GM12874 (cell line): ENCODE measurements at regions not wholly inside any gene's neighbourhood (a gene's known extent, or its start where the extent isn't known, plus 50 kb on each side); places are given as distances from the start of the nearest gene placed in this dataset.
A peak's percentile ranks its signal among the peaks of the same experiment; 100 is the strongest.

Experiments used
- TF ChIP-seq, protein P1 (sequence below): IDR thresholded peaks from 2 replicates; pipeline ENCODE4 v1.5.1; 2011; ENCODE audit warnings: low read depth, mild to moderate bottlenecking, control low read depth, low read length, moderate library complexity; ENCODE audit not compliant: insufficient read depth

DNA sequence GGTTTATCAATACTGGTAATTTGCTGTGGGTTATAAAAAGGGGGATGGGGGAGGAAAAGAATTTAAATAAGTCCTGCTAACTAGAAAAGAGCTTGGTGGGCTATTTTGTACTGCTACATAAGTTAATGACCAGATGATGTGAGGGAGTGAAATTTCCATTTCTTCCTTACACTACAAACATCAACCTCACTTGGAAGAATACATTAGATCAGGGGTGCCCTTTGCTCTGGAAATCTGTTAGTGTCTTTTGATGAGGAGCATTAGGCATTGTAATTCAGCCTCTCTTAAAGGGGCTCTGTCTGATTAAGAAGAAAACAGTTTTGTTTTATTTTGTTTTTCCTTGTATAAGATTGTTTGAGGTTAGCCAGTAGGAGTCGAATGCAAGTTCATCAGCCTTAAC lies 576.4 kb upstream of the TBL1XR1 start:
- TF ChIP-seq, protein P1, sequence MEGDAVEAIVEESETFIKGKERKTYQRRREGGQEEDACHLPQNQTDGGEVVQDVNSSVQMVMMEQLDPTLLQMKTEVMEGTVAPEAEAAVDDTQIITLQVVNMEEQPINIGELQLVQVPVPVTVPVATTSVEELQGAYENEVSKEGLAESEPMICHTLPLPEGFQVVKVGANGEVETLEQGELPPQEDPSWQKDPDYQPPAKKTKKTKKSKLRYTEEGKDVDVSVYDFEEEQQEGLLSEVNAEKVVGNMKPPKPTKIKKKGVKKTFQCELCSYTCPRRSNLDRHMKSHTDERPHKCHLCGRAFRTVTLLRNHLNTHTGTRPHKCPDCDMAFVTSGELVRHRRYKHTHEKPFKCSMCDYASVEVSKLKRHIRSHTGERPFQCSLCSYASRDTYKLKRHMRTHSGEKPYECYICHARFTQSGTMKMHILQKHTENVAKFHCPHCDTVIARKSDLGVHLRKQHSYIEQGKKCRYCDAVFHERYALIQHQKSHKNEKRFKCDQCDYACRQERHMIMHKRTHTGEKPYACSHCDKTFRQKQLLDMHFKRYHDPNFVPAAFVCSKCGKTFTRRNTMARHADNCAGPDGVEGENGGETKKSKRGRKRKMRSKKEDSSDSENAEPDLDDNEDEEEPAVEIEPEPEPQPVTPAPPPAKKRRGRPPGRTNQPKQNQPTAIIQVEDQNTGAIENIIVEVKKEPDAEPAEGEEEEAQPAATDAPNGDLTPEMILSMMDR = no peak

DNA sequence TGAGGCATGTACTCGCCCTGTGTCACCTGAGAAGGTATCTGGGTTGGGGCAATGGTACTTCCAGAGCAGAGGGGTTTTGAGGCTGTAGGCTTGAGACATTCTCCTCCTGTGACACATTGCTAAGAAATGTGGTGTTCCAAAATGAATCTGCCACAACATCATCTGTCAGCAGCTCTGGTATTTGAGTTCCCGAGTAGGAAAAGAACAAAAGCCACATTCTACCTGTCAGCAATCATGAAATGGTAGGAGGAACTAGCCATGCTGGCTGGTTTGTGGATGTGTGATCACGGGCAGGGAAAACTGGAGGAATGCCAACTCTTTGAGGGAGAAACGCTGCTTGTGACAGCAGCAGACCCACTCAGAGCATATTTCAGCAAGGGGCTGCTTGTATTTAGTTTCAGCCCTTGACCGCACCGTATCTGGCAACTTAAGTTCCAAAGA lies 579.4 kb upstream of the TBL1XR1 start:
- TF ChIP-seq, protein P1 = no peak

DNA sequence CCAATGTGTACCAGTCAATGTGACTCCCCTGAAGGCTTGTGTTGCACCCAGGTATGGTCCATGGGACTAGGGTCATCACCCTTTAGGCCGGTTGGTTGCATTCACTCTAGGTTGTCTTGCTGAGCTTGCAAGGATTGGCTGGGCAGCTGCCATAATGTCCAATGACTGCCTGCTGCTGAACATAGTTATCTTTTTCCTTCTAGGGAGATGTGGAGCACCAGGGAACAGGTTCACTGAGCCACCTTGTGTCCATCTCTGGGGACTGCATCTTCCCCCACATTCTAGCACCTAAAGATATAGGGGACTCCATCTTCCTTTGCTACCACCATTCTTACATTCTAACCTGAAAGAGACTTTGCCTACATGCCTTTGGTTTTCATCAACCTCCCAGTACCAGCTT lies 580.4 kb upstream of the TBL1XR1 start:
- TF ChIP-seq, protein P1 = peak; percentile 76

DNA sequence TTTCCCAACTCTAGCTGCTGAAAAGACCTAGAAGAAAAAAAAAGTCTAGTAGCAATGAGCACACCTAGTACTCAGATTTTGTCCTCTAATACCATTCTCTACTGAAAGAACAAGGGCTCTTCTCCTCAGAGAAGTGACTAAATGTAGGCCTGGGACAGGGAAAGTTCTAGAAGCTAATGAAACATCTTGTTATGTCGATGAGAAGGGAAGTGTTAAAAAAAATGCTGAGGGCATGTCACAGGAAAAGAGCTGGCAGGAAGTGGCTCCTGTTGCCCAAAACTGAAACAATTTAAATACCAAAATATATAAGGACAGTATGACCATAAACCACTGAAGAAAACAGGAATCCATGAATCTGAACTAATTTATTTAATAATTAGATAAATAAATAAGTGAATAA lies 581.4 kb upstream of the TBL1XR1 start:
- TF ChIP-seq, protein P1 = no peak

DNA sequence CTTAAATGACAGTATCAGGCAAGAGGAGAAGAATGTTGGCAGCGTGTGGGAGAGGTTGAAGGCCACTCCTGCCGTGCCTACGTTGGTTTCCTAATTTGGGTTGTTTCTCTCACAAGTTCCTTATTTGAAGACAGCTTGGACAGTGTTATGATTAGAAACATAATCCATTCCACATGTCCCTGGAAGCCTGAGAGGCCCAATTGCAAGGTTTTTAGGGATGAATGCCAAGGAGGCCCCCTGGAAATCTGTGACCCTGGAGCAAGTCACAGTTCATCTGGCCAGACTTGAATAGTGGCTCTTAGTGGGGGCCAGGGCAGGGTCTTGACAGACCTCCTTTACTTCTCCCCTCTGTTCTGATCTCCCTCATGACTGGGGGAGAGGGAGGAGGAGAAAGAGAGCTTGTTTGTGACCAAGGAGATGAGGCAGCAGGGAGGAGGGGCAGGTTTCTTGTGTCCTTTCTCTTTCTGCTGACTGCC lies 584.4 kb upstream of the TBL1XR1 start:
- TF ChIP-seq, protein P1 = no peak

- TF ChIP-seq, protein P1 = no peak
Observed at GRCh38 chr3:177783338-177783737, 586.1 kb upstream of the TBL1XR1 start.

DNA sequence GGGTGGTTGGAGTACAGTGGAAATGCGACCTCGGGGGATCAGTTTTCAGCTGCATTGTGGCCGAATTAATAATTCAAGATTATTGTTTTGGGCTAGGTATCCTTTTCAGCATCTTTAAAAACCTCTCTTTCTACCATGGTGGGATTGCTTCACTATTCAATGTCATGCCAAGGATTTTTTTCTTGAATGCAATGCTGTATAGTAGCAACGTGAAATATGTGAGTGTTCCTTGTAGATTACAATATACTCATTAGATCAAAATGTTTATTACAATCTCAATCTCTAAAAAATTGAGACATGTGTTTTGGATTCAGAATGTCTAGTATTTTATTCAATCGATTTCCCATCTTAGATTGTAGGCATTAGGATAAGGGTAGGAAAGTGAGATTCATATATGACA lies 586.5 kb upstream of the TBL1XR1 start:
- TF ChIP-seq, protein P1 = no peak
